ELF-1 (cell line): ENCODE measurements at regions not wholly inside any gene's neighbourhood (a gene's known extent, or its start where the extent isn't known, plus 50 kb on each side); places are given as distances from the start of the nearest gene placed in this dataset.
"Not testable (repeated sequence)": the region's sequence is repeated elsewhere in the genome, so short reads cannot be mapped to it uniquely, and the experiment has no call there.

Experiments used
- DNase-seq: peaks from one replicate; pipeline ENCODE4 v3.0.0-alpha.2; 2016; ENCODE audit warnings: low read depth, low spot score

GRCh38 chr7:12884856-12885440 is 197.5 kb downstream of the ARL4A start:
- no peak for DNase-seq

- no peak for DNase-seq
Measured at GRCh38 chr7:12888717-12889116, 201.3 kb downstream of the ARL4A start.

- DNase-seq, result no peak
Measured at GRCh38 chr7:12889391-12889790, 202.0 kb downstream of the ARL4A start.

- DNase-seq, result no peak
Measured at GRCh38 chr7:12890586-12890985, 203.2 kb downstream of the ARL4A start.

DNA sequence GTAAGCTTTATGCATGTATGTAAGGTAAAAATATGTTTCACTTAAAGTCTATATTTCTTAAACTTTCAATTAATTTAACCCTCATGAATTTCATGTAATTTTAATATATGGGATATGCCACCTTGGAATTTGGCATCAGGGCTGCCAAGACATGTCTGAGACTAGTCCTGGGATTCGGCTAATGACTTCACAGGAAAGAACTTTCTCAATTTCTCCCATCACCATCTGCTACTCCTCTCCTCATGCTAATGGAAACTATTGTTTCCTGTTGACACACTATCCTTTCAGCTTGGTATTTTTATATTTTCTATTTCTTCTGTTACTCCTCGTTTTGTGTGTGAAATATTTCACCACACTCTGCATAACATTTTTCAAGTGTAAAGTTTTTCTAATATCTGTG is 205.9 kb downstream of the ARL4A start:
- DNase-seq, result no peak

GRCh38 chr7:12895296-12895695 is 207.9 kb downstream of the ARL4A start:
- DNase-seq, result no peak

DNA sequence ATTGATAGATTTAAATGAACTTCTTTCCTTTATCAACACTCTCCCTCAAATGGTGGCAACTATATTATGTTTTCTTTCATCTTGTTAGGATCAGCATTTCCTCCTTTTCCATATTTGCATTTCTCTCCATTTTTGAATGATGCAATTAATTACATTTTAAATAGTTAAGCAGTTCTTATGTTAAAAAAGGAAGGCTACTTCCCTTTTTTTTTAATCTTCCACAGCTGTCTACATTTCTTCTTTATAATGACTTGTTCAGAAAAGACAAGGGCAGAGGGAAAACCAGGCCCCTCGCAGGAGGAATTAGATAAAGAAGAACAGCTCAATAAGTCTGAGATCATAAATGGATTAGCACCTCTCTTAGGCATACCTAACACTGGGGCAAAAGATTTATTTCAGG is 208.9 kb downstream of the ARL4A start:
- no peak for DNase-seq

DNA sequence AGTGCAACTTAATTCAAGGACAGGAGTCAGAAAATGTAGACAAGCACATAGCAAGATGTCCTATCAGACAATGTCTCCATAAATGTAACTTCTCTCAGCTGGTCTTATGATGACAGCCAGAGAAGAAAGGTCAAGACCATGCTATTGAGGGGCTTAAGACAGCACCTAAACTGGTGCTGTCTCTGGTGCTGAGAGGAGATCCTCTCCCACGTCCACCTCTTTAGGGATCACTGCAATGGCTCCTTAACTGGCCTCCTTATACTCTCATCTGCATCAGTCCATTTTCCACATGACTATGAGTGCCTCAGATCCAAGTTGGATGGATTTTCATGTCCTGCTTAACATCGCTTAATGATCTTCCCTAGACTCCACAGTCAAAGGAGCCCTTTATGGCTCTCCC is 210.6 kb downstream of the ARL4A start:
- DNase-seq, result no peak

- no peak for DNase-seq
Measured at GRCh38 chr7:12898620-12899019, 211.2 kb downstream of the ARL4A start.

- DNase-seq, result no peak
Measured at GRCh38 chr7:12905671-12906070, 218.2 kb downstream of the ARL4A start.

DNA sequence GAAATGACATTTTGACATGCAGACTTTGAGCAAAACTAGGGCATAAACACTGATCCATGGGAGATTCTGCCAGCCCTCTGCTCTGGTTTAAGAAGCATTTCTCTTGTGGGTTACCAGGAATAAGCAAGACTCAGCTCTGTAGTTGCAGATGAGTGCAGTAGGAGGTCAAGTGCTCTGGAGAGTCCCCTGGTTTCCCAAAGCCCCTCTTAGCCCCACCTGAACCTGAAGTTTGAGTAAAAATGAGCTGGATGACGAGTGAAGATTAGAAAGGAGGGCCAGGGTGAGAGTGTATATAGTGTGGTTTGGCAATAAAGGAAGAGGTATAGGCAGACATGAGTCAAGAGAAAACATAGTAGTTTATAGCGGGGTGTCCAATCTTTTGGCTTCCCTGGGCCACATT is 220.3 kb downstream of the ARL4A start:
- no peak for DNase-seq

DNA sequence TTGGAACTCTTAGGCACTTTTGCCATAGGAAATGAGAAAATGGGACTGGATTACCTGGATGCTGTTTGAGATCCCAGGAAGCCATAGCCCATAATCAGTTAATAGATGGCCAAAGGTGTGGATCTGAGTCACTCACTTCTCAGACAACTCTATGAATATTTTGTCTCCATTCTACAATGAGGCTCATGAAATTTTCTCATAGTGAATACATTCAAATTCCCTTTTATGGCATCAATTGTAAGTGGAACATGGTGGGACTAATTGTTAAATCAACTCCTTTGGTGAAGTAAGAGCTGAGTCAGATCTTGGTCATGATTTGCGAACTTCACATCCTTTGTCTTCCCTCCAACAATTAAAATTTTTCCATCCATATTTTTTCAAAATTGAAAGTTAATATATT is 222.1 kb downstream of the ARL4A start:
- DNase-seq, result no peak

DNA sequence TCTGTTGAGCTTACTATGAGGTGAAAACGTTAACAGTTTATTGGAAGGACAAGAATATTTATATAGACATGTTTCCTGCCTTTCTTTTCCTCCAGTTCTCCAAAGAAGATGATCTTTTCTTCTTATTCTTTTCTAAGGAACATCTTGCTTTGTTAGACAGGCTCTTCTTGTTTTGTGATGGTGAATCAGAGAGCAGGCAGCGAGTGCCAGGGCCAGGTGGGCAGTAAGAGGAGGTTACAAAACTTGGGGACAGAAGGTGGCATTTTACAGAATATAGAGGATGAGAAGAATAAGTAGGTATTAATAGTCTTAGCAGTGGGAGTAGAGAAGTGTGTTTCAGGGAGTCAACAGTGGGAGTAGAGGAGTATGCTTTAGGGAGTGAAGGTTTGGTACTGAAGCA is 223.6 kb downstream of the ARL4A start:
- DNase-seq, result no peak

GRCh38 chr7:12913002-12913401 is 225.6 kb downstream of the ARL4A start:
- no peak for DNase-seq

GRCh38 chr7:12917801-12918200 is 230.4 kb downstream of the ARL4A start:
- no peak for DNase-seq

GRCh38 chr7:12921751-12922345 is 234.4 kb downstream of the ARL4A start:
- no peak for DNase-seq

GRCh38 chr7:12923971-12924370 is 236.5 kb downstream of the ARL4A start:
- DNase-seq, result no peak

- no peak for DNase-seq
Measured at GRCh38 chr7:12926206-12926605, 238.8 kb downstream of the ARL4A start.

DNA sequence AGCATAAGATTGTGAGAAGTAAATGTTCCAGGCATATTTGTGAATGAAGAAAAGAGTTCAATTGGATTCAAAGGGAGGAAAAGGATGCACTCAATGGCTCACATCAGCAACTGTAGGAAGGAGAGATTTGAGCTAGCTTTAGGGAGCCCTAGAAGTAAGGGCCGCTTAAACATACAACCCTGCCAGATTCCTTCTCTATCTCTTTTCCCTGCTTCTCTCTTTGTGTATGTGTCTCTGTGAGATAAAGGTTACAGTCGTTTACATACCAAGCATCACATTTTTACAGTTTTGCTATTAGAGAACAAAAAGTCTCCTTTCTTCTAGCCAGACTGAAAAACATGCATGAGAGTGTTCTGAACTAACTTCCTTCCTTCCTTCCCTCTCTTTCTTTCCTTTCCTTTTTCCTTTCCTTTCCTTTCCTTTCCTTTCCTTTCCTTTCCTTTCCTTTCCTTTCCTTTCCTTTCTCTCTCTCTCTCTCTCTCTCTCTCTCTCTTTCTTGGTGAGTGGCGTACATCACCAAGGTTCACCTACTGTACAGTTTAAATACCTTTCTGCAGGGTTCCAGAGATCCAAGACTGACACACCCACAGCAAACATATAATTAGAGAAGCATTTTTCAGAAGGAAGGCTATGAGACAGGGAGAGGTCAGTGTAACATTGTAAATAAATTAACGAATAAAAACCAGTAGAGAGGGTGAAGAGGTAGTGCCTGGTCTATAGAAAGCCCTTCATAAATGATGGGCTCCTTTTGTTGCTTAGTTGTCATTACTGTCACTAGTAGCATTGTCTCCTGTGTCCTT is 240.4 kb downstream of the ARL4A start:
- no peak for DNase-seq

DNA sequence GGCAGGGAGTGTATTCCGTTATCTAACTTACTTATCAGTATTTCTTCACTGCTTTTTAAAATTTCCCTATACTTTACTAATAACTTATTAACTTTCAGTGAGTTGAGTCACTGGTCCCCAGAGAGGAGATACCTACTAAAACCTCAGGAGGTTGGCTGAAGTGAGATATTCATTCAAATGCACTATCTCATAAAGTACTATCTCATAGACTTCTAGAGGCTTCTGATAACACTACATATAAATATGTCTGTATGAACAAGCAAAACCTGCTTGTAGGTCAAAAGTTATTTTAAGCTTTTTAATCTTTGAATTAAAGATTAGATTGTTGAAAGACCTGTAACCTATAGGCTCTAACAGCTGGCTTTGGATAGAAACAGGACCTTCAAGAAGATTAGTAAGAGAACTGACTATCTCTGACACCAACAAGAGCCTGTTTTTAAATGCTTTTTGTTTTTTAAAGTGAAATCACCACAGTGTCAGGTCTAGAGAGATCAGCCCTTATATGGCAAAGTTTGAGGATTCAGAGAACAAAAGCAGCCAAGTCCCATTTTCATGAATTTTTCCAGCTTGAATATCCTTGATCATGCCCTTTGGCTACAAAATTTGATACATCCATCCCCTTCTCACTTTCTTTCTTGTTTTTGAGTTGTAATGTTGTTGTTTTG is 242.2 kb downstream of the ARL4A start:
- no peak for DNase-seq

- no peak for DNase-seq
Measured at GRCh38 chr7:12930534-12930933, 243.1 kb downstream of the ARL4A start.

GRCh38 chr7:12931465-12931864 is 244.0 kb downstream of the ARL4A start:
- not testable (repeated sequence) for DNase-seq

- no peak for DNase-seq
Measured at GRCh38 chr7:12939694-12940093, 252.3 kb downstream of the ARL4A start.
